ENCODE measurements at regions not wholly inside any gene's neighbourhood (a gene's known extent, or its start where the extent isn't known, plus 50 kb on each side); places are given as distances from the start of the nearest gene placed in this dataset.

GRCh38 chrX:137930533-137930932 lies 364.6 kb downstream of the ZIC3 start:
- TF ChIP-seq GRHL1 (CRISPR knock-in tag; conservative IDR thresholded peaks at IDR 0.05): no peak
- no peak for TF ChIP-seq CBX5 (CRISPR knock-in tag; IDR thresholded peaks at IDR 0.05; ENCODE audit: borderline replicate concordance)
- TF ChIP-seq TFE3 (CRISPR knock-in tag; IDR thresholded peaks at IDR 0.05): no peak
- no peak for TF ChIP-seq ZNF607 (CRISPR knock-in tag; IDR thresholded peaks at IDR 0.05; ENCODE audit: borderline replicate concordance)
- TF ChIP-seq SMAD3 (CRISPR knock-in tag; IDR thresholded peaks at IDR 0.05): no peak
- no peak for TF ChIP-seq ZNF841 (CRISPR knock-in tag; IDR thresholded peaks at IDR 0.05; ENCODE audit: borderline replicate concordance)
- TF ChIP-seq SMYD3 (CRISPR knock-in tag; IDR thresholded peaks at IDR 0.05): no peak
- TF ChIP-seq SP2 (CRISPR knock-in tag; IDR thresholded peaks at IDR 0.05): no peak
- no peak for TF ChIP-seq TAF1 (CRISPR knock-in tag; IDR thresholded peaks at IDR 0.05)
- TF ChIP-seq IRF1 (CRISPR knock-in tag; IDR thresholded peaks at IDR 0.05; ENCODE audit: low read depth): no peak
- TF ChIP-seq POLR2A (IDR thresholded peaks at IDR 0.05; ENCODE audit: insufficient read depth in 1 of 2, low read depth in 2 of 2, low read length in 2 of 2): no peak
- TF ChIP-seq POLR2AphosphoS2 (IDR thresholded peaks at IDR 0.05; ENCODE audit: low read depth, low read length): no peak
- no peak for TF ChIP-seq CSRNP2 (CRISPR knock-in tag; conservative IDR thresholded peaks at IDR 0.05; ENCODE audit: low read depth)
- no peak for TF ChIP-seq NR3C1 (CRISPR knock-in tag; IDR thresholded peaks at IDR 0.05)
